ENCODE measurements at regions not wholly inside any gene's neighbourhood (a gene's known extent, or its start where the extent isn't known, plus 50 kb on each side); places are given as distances from the start of the nearest gene placed in this dataset.

DNA sequence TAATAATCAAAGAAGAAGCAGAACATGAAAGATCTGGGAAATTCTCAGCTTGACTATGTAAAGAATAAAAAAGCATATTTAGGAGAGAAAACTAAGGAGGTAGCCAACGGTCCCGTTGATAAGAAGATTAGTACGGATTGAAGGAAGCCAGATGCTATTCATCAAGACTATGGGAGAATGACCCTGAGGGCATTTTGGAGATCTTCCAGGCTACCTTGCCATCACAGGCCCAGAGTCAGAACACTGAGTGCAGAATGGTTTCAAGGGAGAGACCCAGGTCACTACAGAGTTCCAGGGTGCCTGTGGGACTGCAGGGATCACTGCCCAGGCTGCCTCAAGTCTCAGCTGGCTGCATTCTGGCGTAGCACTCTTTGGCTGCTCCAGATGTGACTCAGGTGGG is 752.9 kb upstream of the ARPP21 start:
- TF ChIP-seq CTCF (IDR thresholded peaks at IDR 0.05), result no peak
- TF ChIP-seq POLR2AphosphoS5 (IDR thresholded peaks at IDR 0.05; ENCODE audit: low read depth, low read length), result no peak
